ENCODE measurements at regions not wholly inside any gene's neighbourhood (a gene's known extent, or its start where the extent isn't known, plus 50 kb on each side); places are given as distances from the start of the nearest gene placed in this dataset.

- DNase-seq (ENCODE audit: low read depth), result no peak
Measured at GRCh38 chrY:7182591-7182990, 271.0 kb upstream of the AMELY start.

- DNase-seq (ENCODE audit: low read depth), result no peak
Measured at GRCh38 chrY:7177631-7178030, 266.1 kb upstream of the AMELY start.

- DNase-seq (ENCODE audit: low read depth), result no peak
Measured at GRCh38 chrY:7169475-7169874, 257.9 kb upstream of the AMELY start.

GRCh38 chrY:7141477-7141876, 229.9 kb upstream of the AMELY start:
- DNase-seq (ENCODE audit: low read depth), result no peak
